Activated T-helper 17 cell treated with anti-CD3 and anti-CD28 coated beads, Interleukin-2, amount 50 U/mL, for 72 hours (primary cell): ENCODE measurements at regions not wholly inside any gene's neighbourhood (a gene's known extent, or its start where the extent isn't known, plus 50 kb on each side); places are given as distances from the start of the nearest gene placed in this dataset.

Source experiments
- ATAC-seq: fragments of 150-1000 bp; cut with Tn5 transposase; replicated peaks from 2 replicates; pipeline ENCODE4 v1.10.0; 2021; ENCODE audit warnings: mild to moderate bottlenecking, moderate library complexity
- H3K27ac Mint-ChIP-seq: one replicate; pipeline ENCODE4 v1.8.0; 2022; ENCODE audit warnings: mixed read lengths
- H3K27me3 Mint-ChIP-seq: one replicate; pipeline ENCODE4 v1.8.0; 2022; ENCODE audit warnings: mixed read lengths
- H3K36me3 Mint-ChIP-seq: one replicate; pipeline ENCODE4 v1.8.0; 2022; ENCODE audit warnings: low read depth, mild to moderate bottlenecking, mixed read lengths
- H3K4me1 Mint-ChIP-seq: one replicate; pipeline ENCODE4 v1.8.0; 2022; ENCODE audit warnings: mixed read lengths
- H3K4me3 Mint-ChIP-seq: one replicate; pipeline ENCODE4 v1.8.0; 2022; ENCODE audit warnings: mild to moderate bottlenecking, mixed read lengths
- H3K9me3 Mint-ChIP-seq: one replicate; pipeline ENCODE4 v1.8.0; 2022; ENCODE audit warnings: mixed read lengths

- Mint-ChIP-seq H3K27ac (no peak overlapping the region), H3K4me1 (peaks cover 9% of the 10 kb centered on the region), H3K4me3 (peak overlapping the region; percentile 79), H3K36me3 (no peaks in the 10 kb centered on the region), H3K27me3 (peaks cover 27% of the 10 kb centered on the region), H3K9me3 (no peaks in the 10 kb centered on the region)
- ATAC-seq: no peak
Observed at GRCh38 chr4:71186257-71186565, 152.6 kb upstream of the SLC4A4 start.

GRCh38 chr4:71186566-71187403 lies 152.0 kb upstream of the SLC4A4 start:
- ATAC-seq: peak; percentile 59
- H3K36me3 Mint-ChIP-seq: no peaks in the 10 kb centered on the region
- peaks cover 9% of the 10 kb centered on the region for H3K4me1 Mint-ChIP-seq
- H3K27ac Mint-ChIP-seq: no peak overlapping the region
- H3K4me3 Mint-ChIP-seq: peak overlapping the region; percentile 79
- no peaks in the 10 kb centered on the region for H3K9me3 Mint-ChIP-seq
- peaks cover 27% of the 10 kb centered on the region for H3K27me3 Mint-ChIP-seq

GRCh38 chr4:71187404-71188155 lies 151.2 kb upstream of the SLC4A4 start:
- Mint-ChIP-seq H3K4me3 (peak overlapping the region; percentile 79), H3K4me1 (peaks cover 9% of the 10 kb centered on the region), H3K27me3 (peaks cover 28% of the 10 kb centered on the region), H3K9me3 (no peaks in the 10 kb centered on the region), H3K36me3 (no peaks in the 10 kb centered on the region), H3K27ac (no peak overlapping the region)
- ATAC-seq: peak; percentile 50

DNA sequence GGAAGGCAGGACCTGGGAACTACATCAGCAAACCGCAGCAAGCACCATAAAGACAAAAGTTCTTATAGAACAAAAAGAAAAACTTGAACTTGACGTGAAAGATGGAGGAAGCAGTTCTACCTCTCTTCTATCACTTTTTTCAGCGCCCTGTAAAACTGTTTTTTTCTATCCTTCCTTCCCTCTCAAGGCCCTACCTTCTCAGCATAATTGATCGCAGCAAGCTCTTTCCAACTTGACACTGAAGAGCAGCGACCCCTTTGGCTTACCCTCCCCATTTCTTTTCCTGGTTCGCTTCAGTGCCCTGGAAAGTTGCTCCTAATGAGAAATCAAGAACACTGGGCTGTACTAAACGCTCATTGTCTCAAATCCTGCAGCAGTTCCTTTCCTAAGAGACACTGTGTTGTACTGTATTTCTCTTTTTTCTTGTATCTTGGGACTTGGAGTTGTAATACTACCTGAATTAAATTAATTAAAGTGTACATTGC lies 150.6 kb upstream of the SLC4A4 start:
- no peak overlapping the region for H3K27ac Mint-ChIP-seq
- peak overlapping the region; percentile 79 for H3K4me3 Mint-ChIP-seq
- peaks cover 31% of the 10 kb centered on the region for H3K27me3 Mint-ChIP-seq
- no peak for ATAC-seq
- H3K4me1 Mint-ChIP-seq: peaks cover 9% of the 10 kb centered on the region
- no peaks in the 10 kb centered on the region for H3K36me3 Mint-ChIP-seq
- H3K9me3 Mint-ChIP-seq: no peaks in the 10 kb centered on the region

GRCh38 chr4:71188951-71189350 lies 149.9 kb upstream of the SLC4A4 start:
- H3K4me3 Mint-ChIP-seq: peak overlapping the region; percentile 79
- no peak for ATAC-seq
- H3K27me3 Mint-ChIP-seq: peaks cover 31% of the 10 kb centered on the region
- H3K36me3 Mint-ChIP-seq: no peaks in the 10 kb centered on the region
- no peak overlapping the region for H3K27ac Mint-ChIP-seq
- no peaks in the 10 kb centered on the region for H3K9me3 Mint-ChIP-seq
- peaks cover 9% of the 10 kb centered on the region for H3K4me1 Mint-ChIP-seq

GRCh38 chr4:71189471-71189870 lies 149.3 kb upstream of the SLC4A4 start:
- Mint-ChIP-seq H3K4me1 (peaks cover 9% of the 10 kb centered on the region), H3K27ac (no peak overlapping the region), H3K4me3 (no peak overlapping the region), H3K27me3 (peaks cover 29% of the 10 kb centered on the region), H3K9me3 (no peaks in the 10 kb centered on the region), H3K36me3 (no peaks in the 10 kb centered on the region)
- ATAC-seq: no peak

- H3K36me3 Mint-ChIP-seq: no peaks in the 10 kb centered on the region
- no peak for ATAC-seq
- H3K4me3 Mint-ChIP-seq: no peak overlapping the region
- peaks cover 6% of the 10 kb centered on the region for H3K27me3 Mint-ChIP-seq
- H3K9me3 Mint-ChIP-seq: no peaks in the 10 kb centered on the region
- H3K4me1 Mint-ChIP-seq: no peaks in the 10 kb centered on the region
- no peak overlapping the region for H3K27ac Mint-ChIP-seq
Observed at GRCh38 chr4:71194454-71194853, 144.4 kb upstream of the SLC4A4 start.

DNA sequence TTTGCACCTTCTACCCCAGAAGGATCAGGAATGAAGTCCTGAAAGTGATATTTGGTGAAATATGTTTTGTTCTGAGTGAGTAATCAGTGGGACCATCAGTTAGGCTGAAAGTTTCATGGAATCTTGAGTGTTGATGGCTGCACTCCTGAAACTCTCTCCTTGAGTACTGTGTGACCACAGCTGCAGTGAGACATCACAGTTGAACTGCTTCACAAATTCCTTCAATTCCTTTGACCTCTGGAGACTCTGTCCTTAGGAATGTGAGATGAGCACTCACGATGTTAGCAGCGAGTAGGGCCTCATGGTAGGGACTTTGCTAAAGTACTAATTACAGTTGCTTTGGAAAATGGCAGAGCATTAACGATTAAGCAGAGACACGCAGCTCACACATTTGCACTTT lies 142.9 kb upstream of the SLC4A4 start:
- no peak overlapping the region for H3K27ac Mint-ChIP-seq
- no peaks in the 10 kb centered on the region for H3K4me1 Mint-ChIP-seq
- ATAC-seq: no peak
- H3K36me3 Mint-ChIP-seq: no peaks in the 10 kb centered on the region
- no peak overlapping the region for H3K4me3 Mint-ChIP-seq
- H3K9me3 Mint-ChIP-seq: no peaks in the 10 kb centered on the region
- peaks cover 4% of the 10 kb centered on the region for H3K27me3 Mint-ChIP-seq

DNA sequence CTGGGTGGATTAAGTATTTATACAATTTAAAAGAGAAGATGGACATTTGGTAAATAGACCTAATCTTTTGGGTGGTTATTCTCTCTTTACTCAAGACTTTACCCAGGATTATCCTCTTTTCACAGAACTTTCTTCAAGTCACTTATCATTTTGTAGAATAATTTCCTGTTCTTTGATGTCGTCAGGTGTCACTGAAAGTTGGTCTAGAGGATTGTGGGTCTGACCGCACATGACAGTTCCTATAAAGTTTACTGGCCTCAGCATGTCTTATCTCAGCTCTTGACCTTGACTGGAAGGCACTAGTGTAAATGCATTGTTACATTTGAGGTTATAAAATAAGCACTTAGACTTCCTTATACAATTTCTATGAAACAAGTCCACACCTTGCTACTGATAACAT lies 139.9 kb upstream of the SLC4A4 start:
- Mint-ChIP-seq H3K36me3 (no peaks in the 10 kb centered on the region), H3K9me3 (no peaks in the 10 kb centered on the region), H3K4me1 (no peaks in the 10 kb centered on the region), H3K4me3 (no peak overlapping the region), H3K27me3 (no peaks in the 10 kb centered on the region), H3K27ac (no peak overlapping the region)
- ATAC-seq: peak; percentile 54

- Mint-ChIP-seq H3K4me1 (no peaks in the 10 kb centered on the region), H3K9me3 (no peaks in the 10 kb centered on the region), H3K27me3 (peaks cover 4% of the 10 kb centered on the region), H3K27ac (no peak overlapping the region), H3K36me3 (no peaks in the 10 kb centered on the region), H3K4me3 (no peak overlapping the region)
- no peak for ATAC-seq
Observed at GRCh38 chr4:71201057-71201456, 137.8 kb upstream of the SLC4A4 start.

GRCh38 chr4:71201817-71202576 lies 136.8 kb upstream of the SLC4A4 start:
- no peak for ATAC-seq
- H3K27ac Mint-ChIP-seq: no peak overlapping the region
- no peaks in the 10 kb centered on the region for H3K4me1 Mint-ChIP-seq
- peaks cover 4% of the 10 kb centered on the region for H3K27me3 Mint-ChIP-seq
- no peaks in the 10 kb centered on the region for H3K9me3 Mint-ChIP-seq
- H3K36me3 Mint-ChIP-seq: no peaks in the 10 kb centered on the region
- no peak overlapping the region for H3K4me3 Mint-ChIP-seq

- Mint-ChIP-seq H3K27ac (no peak overlapping the region), H3K4me3 (no peak overlapping the region), H3K36me3 (no peaks in the 10 kb centered on the region), H3K27me3 (peaks cover 4% of the 10 kb centered on the region), H3K4me1 (no peaks in the 10 kb centered on the region), H3K9me3 (no peaks in the 10 kb centered on the region)
- ATAC-seq: no peak
Observed at GRCh38 chr4:71202705-71203104, 136.1 kb upstream of the SLC4A4 start.

DNA sequence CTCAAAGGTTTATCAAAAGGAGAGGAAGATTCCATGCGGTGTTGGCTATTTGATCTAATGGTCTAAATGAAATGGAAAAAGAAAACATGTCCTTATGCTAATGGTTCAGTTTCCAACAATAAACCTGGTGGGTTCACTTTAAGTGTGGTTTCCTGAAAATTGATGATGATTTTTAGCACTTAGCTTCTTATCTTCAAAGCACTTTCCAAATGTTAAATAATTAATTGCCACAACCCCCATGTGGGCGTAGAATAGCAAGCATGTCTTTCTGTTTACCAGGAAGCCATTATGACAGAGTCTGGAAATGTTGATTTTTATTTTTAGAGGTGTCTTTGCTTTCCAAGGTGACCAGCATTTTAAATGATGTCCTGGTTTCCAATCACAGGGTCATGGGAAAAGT lies 134.8 kb upstream of the SLC4A4 start:
- Mint-ChIP-seq H3K4me1 (no peaks in the 10 kb centered on the region), H3K36me3 (no peaks in the 10 kb centered on the region), H3K9me3 (no peaks in the 10 kb centered on the region), H3K4me3 (no peak overlapping the region), H3K27ac (no peak overlapping the region), H3K27me3 (peaks cover 4% of the 10 kb centered on the region)
- ATAC-seq: no peak

DNA sequence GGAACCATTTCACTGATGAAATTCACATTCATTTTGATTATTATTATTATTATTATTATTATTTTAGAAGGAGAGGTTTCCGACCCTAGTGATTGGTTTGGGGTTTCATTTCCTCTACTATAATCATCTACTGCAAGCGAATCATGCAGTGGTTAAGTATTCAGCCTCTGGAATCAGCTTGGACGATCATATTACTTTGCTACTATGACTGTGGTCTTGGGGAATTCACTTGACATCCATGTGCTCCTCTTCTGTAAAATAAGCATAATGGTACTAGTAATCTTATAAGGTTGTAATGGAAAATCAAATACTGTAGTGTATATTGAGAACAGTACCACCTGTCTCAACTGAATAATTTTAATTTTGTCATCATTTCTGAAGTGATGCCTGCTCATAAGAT lies 132.1 kb upstream of the SLC4A4 start:
- ATAC-seq: no peak
- peaks cover 4% of the 10 kb centered on the region for H3K27me3 Mint-ChIP-seq
- H3K36me3 Mint-ChIP-seq: no peaks in the 10 kb centered on the region
- H3K9me3 Mint-ChIP-seq: no peaks in the 10 kb centered on the region
- no peaks in the 10 kb centered on the region for H3K4me1 Mint-ChIP-seq
- H3K4me3 Mint-ChIP-seq: no peak overlapping the region
- no peak overlapping the region for H3K27ac Mint-ChIP-seq
